NK-92 treated with Interleukin-12 subunit alpha and Interleukin-12 subunit beta, amount 100 ng/mL, for 24 hours (cell line): ENCODE measurements at regions not wholly inside any gene's neighbourhood (a gene's known extent, or its start where the extent isn't known, plus 50 kb on each side); places are given as distances from the start of the nearest gene placed in this dataset.

Experiments
- DNase-seq: peaks from one replicate; lab custom pipeline; 2025; lab: John Stamatoyannopoulos, UW

- no peak for DNase-seq
Measured at GRCh38 chr10:60664859-60665258, 113.4 kb upstream of the CDK1 start.

GRCh38 chr10:60663850-60664249, 114.4 kb upstream of the CDK1 start:
- DNase-seq: no peak

- DNase-seq: no peak
Measured at GRCh38 chr10:60662917-60663614, 115.2 kb upstream of the CDK1 start.

GRCh38 chr10:60661637-60662036, 116.6 kb upstream of the CDK1 start:
- no peak for DNase-seq

- no peak for DNase-seq
Measured at GRCh38 chr10:60660625-60661024, 117.7 kb upstream of the CDK1 start.

- no peak for DNase-seq
Measured at GRCh38 chr10:60654813-60655464, 123.3 kb upstream of the CDK1 start.

GRCh38 chr10:60652628-60653027, 125.7 kb upstream of the CDK1 start:
- DNase-seq: no peak

- DNase-seq: no peak
Measured at GRCh38 chr10:60650378-60650800, 127.9 kb upstream of the CDK1 start.

- DNase-seq: no peak
Measured at GRCh38 chr10:60649485-60650377, 128.5 kb upstream of the CDK1 start.

- no peak for DNase-seq
Measured at GRCh38 chr10:60648761-60649160, 129.5 kb upstream of the CDK1 start.

GRCh38 chr10:60646966-60647796, 131.1 kb upstream of the CDK1 start:
- DNase-seq: no peak

- DNase-seq: no peak
Measured at GRCh38 chr10:60645980-60646379, 132.3 kb upstream of the CDK1 start.

- no peak for DNase-seq
Measured at GRCh38 chr10:60644436-60645130, 133.7 kb upstream of the CDK1 start.

GRCh38 chr10:60643874-60644273, 134.4 kb upstream of the CDK1 start:
- no peak for DNase-seq

- no peak for DNase-seq
Measured at GRCh38 chr10:60629332-60629731, 148.9 kb upstream of the CDK1 start.

- no peak for DNase-seq
Measured at GRCh38 chr10:60627778-60628748, 150.2 kb upstream of the CDK1 start.

- DNase-seq: no peak
Measured at GRCh38 chr10:60626037-60626436, 152.2 kb upstream of the CDK1 start.

- DNase-seq: no peak
Measured at GRCh38 chr10:60623627-60624026, 154.7 kb upstream of the CDK1 start.

- no peak for DNase-seq
Measured at GRCh38 chr10:60621018-60621417, 157.3 kb upstream of the CDK1 start.

GRCh38 chr10:60618861-60619260, 159.4 kb upstream of the CDK1 start:
- DNase-seq: no peak
